GM21390 (cell line): ENCODE measurements at regions not wholly inside any gene's neighbourhood (a gene's known extent, or its start where the extent isn't known, plus 50 kb on each side); places are given as distances from the start of the nearest gene placed in this dataset.
A peak's percentile ranks its signal among the peaks of the same experiment; 100 is the strongest.

Experiments
- ATAC-seq: cut with Tn5 transposase; IDR thresholded peaks from one replicate; pipeline ENCODE4 v1.9.1; 2021; ENCODE audit not compliant: unreplicated experiment

DNA sequence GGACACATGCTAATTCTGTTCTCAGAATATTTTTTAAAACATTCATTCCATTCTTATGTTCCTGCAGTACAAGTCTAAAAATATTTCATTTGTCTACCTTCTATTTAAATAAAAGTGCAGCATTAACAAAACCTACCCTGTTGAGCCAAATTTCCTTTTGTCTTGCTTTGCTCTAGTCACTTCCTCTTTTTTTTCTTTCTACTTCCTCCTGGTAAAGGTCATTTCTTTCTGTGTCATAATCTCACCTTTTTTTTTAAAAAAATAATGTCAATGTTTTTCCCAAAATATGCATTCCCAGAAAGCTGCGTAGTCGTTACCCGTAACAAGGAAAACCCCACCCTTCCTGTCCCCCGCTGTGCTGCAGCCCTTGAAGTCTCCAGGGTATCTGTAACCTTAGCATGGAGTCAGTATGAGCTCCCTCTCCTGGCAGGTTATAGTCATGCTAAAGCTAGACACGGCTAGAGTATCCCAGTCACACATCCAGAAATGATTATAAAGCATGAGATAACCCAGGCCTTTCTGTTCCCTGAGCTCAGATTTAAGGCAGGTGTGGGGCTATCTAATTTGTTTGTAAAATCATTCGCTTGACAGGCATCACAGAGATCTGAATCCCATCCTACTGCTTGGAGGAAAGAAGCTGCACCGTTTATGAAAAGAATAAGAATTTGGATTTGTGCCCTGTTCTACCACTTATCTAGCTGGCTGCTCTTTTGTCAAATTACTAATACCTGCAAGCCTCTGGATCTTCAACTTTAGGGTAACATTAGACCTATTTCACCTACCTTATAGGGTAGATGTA lies 51.1 kb upstream of the EED start:
- peak; percentile 98 for ATAC-seq

DNA sequence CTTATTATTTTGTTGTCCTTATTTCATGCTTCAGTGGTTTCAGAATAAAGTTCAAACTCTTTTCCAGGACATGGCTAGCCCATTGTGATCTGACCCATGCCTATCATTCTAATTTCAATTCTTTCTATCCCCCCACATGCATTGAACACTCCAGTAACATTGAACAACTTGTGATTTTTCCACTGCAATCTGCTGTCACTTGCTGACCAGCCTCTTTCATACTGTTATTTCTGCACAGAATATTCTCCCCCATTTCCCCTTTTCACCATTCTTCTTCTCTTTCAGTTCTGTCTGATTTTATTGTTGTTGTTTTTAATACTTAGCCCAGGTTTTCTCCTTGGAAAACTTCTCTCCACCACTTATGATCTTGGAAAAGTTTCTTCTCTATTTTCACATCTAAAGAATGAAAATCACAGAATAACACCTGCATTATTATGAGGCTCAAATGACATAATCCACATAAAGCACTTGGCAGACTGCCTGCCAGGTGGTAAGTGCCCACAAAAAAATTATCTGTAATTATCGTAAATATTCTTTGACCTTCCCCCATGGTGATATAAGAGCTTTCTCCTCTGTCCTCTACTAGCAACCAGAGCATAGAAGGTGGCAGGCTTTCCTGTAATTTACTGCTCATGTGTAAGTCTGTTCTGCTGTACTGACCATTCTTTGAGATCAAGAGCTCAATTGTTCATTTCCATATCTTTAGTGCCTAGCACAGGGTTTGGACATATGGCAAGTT lies 51.9 kb upstream of the EED start:
- peak; percentile 3 for ATAC-seq

DNA sequence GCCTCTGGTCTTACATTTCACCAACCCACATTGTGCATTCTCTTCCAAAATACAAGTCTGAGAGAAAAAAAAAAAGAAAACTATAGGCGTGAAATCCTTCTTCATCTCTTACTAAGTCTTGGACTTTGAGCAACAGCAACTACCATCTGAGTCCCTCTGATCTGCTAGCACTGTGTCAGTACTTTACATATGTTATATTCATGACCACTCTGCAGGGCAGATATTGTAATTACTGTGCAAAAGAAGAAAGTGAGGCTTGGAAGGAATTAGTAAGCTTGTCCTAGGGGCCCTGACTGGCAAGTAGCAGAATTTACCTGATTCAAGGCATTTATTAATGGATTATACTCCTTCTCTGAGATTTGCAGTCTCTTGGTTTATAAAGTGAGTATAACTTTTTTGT lies 52.7 kb upstream of the EED start:
- ATAC-seq: no peak

DNA sequence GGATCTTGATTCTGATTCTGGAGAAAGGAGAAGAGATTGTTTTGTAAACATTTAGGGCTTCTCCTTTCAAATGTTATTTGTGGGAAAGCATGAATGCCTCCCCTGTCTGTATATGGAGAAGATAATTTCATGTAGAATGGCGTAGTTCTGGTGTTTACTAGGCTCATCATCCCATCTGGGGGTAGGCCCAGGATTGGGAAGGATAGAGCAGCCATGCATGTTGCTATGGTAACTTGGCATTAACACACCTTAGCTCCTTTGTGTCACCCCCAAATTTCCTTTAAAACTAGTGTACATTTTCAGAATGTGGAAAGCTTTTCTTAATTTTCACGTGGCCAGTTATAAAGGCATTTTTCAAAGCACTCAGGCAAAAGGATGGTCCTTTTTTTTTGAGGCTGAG lies 57.5 kb upstream of the EED start:
- ATAC-seq: no peak

DNA sequence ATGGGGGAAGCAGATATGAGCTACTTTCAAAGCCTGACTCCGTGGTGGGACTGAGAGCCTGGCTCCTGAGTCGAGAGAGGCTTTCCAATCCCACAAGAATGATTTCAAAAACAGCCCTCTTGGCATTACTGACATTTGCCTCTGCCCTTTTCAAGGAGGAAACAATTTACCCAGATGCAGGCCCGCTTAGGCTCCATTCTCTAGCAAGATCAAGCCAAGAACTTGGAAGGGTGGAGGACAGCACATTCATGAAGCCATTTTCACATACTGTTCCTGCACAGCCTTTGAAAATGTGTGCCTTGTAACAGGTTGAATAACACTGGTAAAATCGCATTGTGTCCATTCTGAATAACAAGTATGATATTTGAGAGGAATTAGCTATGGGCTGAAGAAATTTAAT lies 58.2 kb upstream of the EED start:
- no peak for ATAC-seq

DNA sequence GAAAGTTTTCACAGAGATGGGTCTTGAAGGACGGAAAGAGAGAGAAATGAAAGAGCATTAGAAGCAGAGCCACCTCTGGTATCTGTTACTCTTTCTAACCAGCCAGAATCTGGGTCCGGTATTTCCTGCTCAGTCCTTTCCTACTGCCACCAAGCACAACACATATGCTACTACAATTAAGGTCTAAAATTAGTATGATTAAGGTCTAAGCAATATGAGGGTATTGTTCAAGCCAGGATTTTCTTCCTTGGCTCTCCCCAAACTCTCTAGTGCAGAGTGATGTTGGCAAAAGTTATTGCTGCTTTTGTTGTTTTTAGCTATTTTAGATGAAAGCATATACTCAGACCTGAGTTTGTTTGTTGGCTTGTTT lies 59.2 kb upstream of the EED start:
- no peak for ATAC-seq

DNA sequence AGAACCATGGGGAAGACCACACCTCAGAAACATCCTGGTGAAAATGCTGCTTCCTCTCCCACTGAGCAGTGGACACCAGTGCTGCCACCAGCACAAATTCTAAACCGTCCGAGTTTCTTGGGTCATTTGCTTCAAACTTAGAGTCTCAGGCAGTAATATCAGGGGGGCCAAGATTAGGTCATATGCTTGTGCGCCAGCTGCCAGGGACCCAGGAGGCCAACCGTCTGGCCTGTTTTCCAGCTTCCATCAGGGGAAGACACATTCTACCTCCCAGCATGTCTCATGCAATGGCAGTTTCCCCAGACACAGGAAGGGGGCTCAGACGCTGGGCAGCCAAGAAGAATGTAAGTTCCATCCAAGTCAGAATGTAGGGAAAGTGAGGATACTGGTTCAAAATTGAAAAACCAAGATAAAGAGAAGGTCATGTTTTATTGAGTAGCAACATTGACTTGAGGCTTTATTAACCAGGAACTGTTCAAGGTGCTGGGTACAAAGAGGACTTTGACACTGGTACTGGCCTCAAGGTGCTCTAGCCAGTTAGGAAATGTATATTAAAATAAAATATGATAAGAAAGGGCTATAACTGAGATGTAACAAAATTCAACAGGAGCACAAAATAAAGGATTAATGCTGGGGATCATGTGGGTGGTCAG lies 59.7 kb upstream of the EED start:
- no peak for ATAC-seq

DNA sequence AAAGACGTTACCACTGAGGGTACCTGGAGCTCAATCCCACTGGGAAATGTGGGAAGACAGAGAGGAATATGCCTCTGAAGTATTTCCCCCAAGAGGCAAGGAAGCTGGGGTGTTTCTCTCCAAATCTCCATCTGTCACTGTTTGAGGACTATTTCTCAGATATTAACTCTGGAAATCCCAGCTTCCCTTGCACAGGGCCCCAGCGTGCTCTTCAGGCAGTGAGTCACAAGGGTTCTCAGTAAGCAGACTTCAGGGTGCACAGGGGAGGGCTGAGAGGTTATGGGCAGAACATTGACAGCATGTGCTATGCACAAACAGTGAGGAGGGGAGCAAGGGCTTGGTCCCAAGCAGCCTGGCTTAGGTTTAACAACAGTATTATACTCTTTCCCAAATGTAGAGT lies 60.9 kb upstream of the EED start:
- no peak for ATAC-seq

DNA sequence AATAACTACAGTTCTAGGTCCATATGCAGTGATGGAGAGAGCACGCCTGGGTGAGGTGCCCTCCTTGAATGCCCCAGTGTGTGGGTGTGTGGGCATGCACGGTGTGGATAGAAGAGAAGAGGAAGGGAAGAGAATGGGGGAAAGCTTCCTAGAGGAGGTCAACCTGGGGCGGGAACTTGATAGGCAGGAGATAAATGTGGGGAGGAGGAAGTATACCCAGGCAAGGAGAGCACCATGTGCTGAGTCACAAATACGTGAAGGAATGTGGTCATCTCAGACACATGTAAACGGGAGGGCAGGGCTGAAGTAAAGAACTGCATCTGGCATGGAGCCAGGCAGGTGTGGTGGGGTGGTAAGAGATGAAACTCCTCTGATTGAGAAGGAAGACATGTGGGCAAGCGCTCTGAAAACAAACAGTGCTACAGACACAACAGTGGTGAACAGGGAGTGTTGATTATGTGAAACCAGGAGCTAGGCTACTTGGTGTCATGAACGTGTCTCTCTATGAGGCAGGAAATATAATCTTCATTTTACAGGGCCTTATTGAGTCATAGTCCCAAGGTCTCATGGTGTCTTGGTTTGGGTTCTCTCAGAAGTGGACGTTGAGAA lies 61.5 kb upstream of the EED start:
- ATAC-seq: peak; percentile 88

DNA sequence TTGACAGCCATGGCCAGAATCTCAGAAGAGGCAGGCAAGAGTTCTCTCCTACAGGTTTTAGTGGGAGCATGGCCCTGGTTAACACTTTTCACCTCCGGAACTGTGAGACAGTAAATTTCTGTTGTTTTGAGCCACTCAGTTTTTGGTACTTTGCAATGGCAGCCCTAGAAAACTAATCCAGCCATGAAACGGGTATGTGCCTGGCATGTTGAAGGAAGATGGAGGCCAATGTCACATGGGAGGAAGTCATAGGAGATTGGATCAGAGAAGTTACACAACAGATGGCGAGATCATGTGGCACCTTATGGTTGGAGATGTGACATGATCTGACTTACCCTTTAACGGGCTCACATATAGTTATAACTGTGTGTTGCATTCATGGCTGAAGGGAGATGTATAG lies 63.2 kb upstream of the EED start:
- ATAC-seq: no peak

DNA sequence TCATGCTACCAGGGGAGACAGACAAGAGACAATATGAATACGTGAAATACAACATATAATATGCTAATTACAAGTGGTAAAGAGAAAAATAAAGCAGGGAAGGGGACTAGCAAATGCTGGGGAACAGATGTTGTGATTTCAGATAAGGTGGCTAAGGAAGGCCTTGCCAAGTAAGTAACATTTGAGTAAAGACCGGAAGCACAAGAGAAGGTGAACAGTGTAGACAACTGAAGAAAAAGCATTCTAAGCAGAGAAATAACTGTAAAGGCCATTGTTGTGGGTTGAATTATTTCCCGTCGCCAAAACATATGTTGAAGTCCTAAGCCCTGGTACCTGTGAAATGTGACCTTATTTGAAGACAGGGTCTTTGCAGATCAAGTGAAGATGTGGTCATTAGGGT lies 63.7 kb upstream of the EED start:
- ATAC-seq: no peak

DNA sequence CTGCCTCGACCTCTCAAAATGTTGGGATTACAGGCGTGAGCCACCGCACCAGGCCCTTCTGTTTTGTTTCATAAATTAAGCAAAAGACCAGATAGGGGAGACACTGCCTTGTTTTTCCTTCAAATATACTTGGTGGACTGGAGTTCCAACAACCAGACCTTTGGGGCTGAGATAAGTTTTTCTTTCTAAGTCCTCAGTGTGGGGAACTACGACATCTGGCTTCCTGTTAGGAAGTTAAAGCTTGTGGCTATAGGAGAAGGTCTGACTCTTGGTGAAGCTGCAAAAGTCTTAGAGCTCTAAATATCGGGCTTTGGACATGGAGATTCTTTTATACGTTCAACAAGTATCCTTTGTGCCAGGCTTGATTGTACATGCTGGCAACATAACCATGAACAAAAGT lies 64.1 kb upstream of the EED start:
- ATAC-seq: no peak

DNA sequence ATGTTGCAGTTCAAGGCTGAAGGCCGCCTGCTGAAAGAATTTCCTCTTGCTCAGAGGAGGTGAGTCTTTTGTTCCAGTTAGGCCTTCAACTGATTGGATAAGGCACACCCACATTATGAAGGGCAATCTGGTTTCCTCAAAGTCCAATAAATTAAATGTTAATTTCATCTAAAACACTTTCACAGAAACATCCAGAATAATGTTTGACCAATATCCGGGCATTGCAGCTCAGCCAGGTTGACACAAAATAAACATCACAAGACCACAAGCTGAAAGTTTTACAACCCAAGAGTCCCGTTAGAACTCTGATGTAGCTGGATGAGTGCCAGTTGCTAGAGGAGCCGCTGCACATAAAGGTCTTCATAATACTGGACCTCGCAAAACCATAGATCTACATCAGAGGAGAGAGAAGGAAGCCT lies 64.9 kb upstream of the EED start:
- ATAC-seq: no peak

DNA sequence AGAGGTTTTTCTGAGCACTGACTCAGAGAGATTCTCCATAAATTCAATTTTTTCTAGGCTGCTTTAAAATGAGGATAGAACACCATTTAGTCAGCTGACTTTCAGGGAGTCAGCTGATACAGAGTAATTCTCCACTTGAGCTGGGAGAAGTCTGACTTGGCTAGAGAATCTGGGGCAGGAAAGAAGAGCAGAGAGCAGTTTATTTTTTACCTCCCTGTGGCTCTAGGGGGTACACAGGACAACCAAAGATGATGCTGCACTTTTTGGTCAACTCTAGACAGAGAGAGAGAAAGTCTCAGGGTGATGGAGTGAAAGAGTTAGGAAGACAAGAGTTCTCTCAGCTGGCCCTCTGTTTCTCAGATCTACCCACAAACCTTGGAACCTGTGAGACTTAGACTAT lies 67.3 kb upstream of the EED start:
- ATAC-seq: no peak

DNA sequence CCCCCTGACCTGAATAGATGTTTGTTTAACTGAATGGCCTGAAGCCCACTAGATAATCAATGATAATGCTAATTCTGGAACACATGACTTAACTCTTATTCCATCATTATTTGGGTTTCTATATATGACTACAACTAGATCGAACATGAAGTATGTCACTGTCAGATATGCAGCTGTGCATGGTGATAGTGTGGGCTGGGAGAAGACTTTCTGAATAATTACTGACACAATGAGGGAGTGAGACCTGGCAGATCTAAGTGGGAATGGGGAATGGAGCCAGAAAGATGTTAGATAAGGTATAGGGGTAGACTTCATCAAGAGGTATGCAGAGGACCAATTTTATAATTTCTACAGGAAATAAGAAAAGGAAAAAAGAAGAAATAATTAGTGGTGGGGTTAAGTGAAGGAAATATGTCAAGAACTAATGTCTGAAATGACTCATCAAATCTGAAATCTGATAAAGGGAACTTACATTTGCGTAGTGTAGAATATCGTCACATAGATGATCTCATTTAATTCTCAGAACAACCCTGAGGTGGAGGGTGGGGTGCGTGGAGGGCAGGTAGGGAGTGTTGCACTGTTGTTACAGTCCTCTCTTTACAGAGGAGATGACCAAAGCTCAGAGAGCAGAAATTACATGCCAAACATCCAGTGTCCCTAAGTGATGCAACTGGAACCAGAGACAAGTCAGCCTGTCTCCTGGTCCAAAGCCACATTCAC lies 68.2 kb upstream of the EED start:
- peak; percentile 69 for ATAC-seq

DNA sequence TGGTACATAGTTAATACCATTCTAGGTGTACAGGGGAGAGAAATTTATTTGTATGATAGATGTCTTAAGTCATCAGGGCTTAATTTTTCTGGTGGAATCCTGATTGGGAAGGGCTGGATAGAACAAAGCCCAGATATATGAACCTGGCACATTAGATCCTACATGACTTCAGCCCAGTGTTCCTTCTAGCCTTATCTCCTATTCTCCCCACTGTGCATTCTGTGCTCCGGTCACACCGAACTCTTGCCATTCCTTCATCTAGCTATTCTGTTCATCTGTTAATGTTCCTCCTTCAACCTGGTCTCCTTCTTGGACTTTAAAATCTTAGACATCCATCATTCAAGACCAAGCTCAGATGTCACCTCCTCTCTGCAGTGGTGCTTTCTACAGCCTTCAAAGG lies 68.9 kb upstream of the EED start:
- no peak for ATAC-seq

DNA sequence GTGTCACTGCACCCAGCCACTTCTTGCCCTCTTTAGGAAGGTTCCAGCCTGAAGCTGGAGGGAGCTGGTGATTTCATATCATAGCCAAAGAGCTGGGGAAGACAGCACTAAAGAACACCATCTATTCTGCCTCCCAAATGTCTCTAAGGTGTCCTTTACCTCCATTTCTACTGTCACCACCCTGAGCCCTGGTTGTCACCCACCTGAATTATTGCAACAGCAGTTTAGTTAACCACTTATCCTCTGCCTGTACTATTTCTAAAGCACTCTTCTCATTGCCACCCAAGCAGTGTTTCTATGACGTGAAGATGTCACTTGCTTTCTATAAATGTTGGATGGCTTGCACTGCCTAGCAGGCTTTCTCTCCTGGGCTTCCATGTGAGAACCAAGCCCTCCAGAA lies 69.4 kb upstream of the EED start:
- ATAC-seq: no peak

DNA sequence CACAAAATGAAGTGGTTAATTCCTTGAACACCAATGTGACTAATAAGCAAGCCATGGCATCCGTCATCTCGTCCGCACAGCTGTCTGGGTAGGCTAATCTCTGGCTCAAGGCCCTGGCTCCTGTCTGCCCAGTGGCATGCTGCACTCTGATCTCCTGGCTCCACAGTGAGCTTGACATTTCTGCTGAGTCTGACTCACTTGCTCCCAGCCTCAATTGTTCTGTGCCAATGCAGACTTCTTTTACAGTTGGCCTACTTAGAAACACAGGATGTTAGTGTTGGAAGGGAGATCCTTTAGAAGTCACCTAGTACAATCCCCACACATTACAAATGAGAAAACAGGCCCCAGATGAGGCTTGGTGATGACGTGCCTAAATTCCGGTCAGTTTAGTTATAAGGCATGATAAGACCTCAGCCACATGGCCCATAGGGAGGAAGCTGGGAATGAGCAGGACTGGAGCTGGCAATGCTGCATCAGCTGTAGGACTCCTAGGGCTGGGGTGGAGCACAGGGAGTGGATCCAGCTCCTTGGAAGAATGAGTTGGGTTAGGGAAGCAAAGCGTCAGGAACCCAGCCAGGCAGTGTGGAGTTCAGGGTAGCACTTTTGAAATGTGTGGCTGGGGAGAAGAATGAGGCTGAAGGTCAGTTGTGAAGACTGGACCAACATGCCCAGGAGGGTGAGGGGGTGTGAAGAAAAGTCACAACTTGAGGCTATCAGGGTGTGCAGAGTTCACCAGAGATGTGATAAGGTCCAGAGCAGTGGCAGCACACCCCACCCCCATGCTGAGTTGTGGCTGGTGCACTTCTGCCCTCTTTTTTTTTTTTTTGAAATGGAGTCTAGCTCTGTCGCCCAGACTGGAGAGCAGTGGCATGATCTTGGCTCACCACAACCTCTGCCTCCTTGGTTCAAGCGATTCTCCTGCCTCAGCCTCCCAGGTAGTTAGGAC lies 70.2 kb upstream of the EED start:
- ATAC-seq: no peak

DNA sequence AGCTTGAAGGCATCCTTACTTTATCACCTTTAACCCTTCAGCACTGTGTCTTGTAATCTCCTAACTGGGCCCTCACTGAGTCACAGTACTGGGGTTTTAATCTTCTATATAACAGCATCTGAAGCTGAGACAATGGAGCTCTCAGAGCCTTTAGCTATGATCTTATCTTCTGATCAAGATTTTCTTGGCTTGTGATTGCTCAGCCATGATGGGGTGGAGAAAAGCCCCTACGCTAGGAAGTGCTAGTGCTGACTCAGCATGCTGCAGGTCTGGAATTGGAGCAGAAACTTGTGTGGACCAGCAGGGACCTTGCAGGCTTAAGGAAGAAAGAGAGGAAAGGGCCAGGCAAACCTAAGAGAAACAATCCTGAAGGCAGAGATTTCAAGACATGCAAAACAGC lies 71.7 kb upstream of the EED start:
- no peak for ATAC-seq

DNA sequence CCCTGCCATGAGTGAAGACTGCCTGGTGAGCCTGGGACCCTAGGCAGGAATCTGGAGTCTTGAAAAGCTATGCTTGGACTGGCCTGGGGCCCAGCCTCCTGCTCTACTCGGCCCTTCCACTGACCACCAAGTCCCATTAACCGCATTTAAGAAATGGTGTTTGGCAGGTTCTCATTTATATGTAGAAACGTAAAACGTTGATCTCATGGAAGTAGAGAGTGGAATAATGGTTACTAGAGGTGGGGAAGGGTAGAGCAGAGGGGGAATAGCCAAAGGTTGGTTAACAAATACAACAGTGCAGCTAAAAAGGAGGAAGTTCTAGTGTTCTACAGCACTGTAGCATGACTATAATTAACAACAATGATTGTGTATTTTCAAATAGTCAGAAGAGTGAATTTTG lies 72.9 kb upstream of the EED start:
- ATAC-seq: no peak
